HG02759 (cell line): ENCODE measurements at regions not wholly inside any gene's neighbourhood (a gene's known extent, or its start where the extent isn't known, plus 50 kb on each side); places are given as distances from the start of the nearest gene placed in this dataset.
"Not testable (repeated sequence)": the region's sequence is repeated elsewhere in the genome, so short reads cannot be mapped to it uniquely, and the experiment has no call there.

ENCODE experiments used
- ATAC-seq: cut with Tn5 transposase; IDR thresholded peaks from one replicate; pipeline ENCODE4 v1.9.1; 2021; ENCODE audit warnings: mild to moderate bottlenecking, moderate library complexity; ENCODE audit not compliant: unreplicated experiment

GRCh38 chr17:77560841-77561240 lies 397.7 kb upstream of the TNRC6C start:
- ATAC-seq: no peak

- ATAC-seq: not testable (repeated sequence)
These were observed 396.1 kb upstream of the TNRC6C start for GRCh38 chr17:77562361-77562760.

GRCh38 chr17:77563439-77564102 lies 394.9 kb upstream of the TNRC6C start:
- ATAC-seq: no peak

- ATAC-seq: no peak
These were observed 394.1 kb upstream of the TNRC6C start for GRCh38 chr17:77564278-77564920.

GRCh38 chr17:77565166-77565565 lies 393.3 kb upstream of the TNRC6C start:
- ATAC-seq: no peak

- no peak for ATAC-seq
These were observed 392.4 kb upstream of the TNRC6C start for GRCh38 chr17:77566151-77566550.

- no peak for ATAC-seq
These were observed 391.9 kb upstream of the TNRC6C start for GRCh38 chr17:77566566-77567138.

GRCh38 chr17:77568540-77568939 lies 390.0 kb upstream of the TNRC6C start:
- no peak for ATAC-seq

GRCh38 chr17:77569846-77570564 lies 388.5 kb upstream of the TNRC6C start:
- ATAC-seq: no peak

- ATAC-seq: no peak
These were observed 388.0 kb upstream of the TNRC6C start for GRCh38 chr17:77570565-77570898.

GRCh38 chr17:77571155-77571981 lies 387.1 kb upstream of the TNRC6C start:
- ATAC-seq: no peak

GRCh38 chr17:77572065-77572601 lies 386.4 kb upstream of the TNRC6C start:
- no peak for ATAC-seq

GRCh38 chr17:77572851-77573250 lies 385.7 kb upstream of the TNRC6C start:
- ATAC-seq: no peak

GRCh38 chr17:77577491-77577890 lies 381.0 kb upstream of the TNRC6C start:
- no peak for ATAC-seq

- no peak for ATAC-seq
These were observed 379.4 kb upstream of the TNRC6C start for GRCh38 chr17:77579131-77579530.

- no peak for ATAC-seq
These were observed 378.8 kb upstream of the TNRC6C start for GRCh38 chr17:77579682-77580081.

GRCh38 chr17:77580531-77581270 lies 377.8 kb upstream of the TNRC6C start:
- no peak for ATAC-seq

- ATAC-seq: no peak
These were observed 377.0 kb upstream of the TNRC6C start for GRCh38 chr17:77581480-77581879.

GRCh38 chr17:77585142-77585860 lies 373.2 kb upstream of the TNRC6C start:
- no peak for ATAC-seq
